Astrocyte of the cerebellum (primary cell): ENCODE measurements at regions not wholly inside any gene's neighbourhood (a gene's known extent, or its start where the extent isn't known, plus 50 kb on each side); places are given as distances from the start of the nearest gene placed in this dataset.

Experiments used
- DNase-seq: peaks from one replicate; pipeline ENCODE4 v3.0.0-alpha.2; 2011; ENCODE audit warnings: low read depth
- H3K4me3 ChIP-seq: 2 replicates; pipeline ENCODE4 v1.5.1; 2011; ENCODE audit warnings: mild to moderate bottlenecking, low read depth, low read length, moderate library complexity
- in situ Hi-C: cut with HindIII; loops from 2 replicates; pipeline ENCODE4 v1.10.0; 2017; ENCODE audit warnings: low sequenced_read_pairs
- TF ChIP-seq, protein P1 (sequence below): IDR thresholded peaks from 2 replicates; pipeline ENCODE4 v1.5.1; 2012; ENCODE audit warnings: low read length, low read depth, moderate library complexity, mild to moderate bottlenecking; ENCODE audit errors: missing control alignments

DNA sequence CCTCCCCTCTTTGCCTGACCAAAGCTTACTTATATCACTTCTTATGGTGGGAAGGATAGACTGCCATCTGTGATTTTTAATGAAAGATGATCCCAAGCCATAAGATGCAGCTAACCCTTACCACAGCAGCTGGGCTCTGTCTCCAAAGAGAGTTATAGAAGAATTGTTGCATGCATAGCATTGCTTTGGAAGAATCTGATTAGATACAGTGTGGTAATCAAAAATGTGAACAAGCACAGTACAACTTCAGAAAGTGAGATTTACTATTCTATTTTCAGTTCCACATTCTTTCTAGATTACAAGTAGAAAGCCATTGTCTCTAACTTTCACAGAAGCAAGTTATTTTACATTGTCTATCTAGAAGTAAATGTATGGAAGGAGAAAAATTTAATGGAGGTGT is 129.0 kb upstream of the ACVR2A start:
- H3K4me3 ChIP-seq: no peak overlapping the region
- TF ChIP-seq, protein P1, sequence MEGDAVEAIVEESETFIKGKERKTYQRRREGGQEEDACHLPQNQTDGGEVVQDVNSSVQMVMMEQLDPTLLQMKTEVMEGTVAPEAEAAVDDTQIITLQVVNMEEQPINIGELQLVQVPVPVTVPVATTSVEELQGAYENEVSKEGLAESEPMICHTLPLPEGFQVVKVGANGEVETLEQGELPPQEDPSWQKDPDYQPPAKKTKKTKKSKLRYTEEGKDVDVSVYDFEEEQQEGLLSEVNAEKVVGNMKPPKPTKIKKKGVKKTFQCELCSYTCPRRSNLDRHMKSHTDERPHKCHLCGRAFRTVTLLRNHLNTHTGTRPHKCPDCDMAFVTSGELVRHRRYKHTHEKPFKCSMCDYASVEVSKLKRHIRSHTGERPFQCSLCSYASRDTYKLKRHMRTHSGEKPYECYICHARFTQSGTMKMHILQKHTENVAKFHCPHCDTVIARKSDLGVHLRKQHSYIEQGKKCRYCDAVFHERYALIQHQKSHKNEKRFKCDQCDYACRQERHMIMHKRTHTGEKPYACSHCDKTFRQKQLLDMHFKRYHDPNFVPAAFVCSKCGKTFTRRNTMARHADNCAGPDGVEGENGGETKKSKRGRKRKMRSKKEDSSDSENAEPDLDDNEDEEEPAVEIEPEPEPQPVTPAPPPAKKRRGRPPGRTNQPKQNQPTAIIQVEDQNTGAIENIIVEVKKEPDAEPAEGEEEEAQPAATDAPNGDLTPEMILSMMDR: no peak
- no peak for DNase-seq
- in situ Hi-C loops: no loop called here

DNA sequence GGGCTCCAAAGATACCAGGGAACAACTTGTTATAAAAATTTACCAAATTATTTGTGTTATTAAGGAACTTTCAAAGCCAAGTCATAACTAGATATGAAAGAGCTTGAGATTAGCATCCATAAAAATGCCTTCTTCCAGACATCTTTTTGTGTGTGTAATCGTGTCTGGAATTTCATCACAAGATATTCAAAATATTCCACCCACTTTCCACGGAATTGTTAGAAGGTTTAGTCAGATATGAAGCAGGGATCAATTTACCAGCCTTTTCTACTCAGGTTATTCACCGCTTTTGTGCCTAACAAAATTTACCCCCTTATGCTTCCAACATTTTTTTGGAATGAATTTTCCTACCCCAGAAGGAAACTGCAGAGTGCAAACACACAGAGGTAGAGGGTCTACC is 130.2 kb upstream of the ACVR2A start:
- no peak for DNase-seq
- in situ Hi-C loops: no loop called here

DNA sequence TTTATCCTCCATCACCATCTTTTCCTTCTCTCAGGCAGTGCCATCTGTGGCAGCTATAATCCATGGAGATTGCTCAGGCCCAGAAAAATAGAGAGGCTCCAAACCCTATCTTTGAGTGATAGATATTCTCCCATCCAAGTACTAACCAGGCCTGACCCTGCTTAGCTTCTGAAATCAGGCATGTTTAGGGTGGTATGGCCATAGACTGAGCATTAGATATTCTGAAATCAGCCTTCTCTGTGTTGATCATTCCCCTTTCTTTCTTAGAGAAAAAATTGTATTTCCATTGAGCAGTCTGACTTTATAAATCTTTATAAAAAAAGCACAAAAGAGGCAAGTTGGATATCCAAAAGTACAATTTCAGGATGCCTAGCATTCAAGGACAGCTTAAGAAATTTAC is 131.5 kb upstream of the ACVR2A start:
- no peak overlapping the region for H3K4me3 ChIP-seq
- TF ChIP-seq, protein P1: no peak
- in situ Hi-C loops: no loop called here
- no peak for DNase-seq

More for the DNA sequence above, 130.2 kb upstream of the ACVR2A start:
- TF ChIP-seq, protein P1: no peak
- H3K4me3 ChIP-seq: no peak overlapping the region

DNA sequence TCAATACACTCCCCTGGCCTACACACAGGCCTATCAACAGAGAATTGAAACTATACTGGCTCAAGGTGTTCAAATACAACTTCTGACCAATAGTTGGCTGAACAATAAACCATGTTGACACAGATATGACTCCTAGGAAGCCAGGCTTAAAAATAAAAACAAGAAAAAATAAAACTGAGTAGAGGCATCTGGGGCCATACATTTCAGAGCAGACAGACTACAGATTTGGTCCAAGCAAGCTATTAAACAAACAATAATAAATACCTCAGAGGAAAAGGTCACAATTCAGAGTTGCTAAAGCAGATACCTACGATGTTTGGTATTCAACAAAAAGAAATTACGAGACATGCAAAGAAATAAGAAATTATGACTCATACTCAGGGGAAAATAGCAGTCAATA is 132.8 kb upstream of the ACVR2A start:
- TF ChIP-seq, protein P1: no peak
- H3K4me3 ChIP-seq: no peak overlapping the region
- in situ Hi-C loops: no loop called here
- DNase-seq: no peak

DNA sequence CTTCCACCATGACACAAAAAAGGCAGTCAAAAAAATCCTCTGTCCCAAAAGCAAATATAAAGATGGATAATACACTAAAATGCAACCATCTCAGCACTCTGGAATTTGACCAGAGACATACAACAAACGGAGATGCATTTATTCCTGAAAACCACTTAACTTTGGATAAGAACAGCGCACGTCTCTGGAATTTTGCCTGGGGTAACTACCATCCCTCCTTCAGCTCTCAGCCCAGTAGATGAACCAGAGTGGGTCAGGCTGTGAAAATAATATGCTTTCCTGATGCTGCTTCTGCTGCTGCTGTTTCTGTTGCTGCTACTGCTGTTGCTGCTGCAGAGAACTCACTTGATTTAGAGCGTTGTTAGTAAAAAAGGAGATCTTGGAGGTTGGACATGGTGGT is 133.8 kb upstream of the ACVR2A start:
- TF ChIP-seq, protein P1: no peak
- in situ Hi-C loops: no loop called here
- no peak overlapping the region for H3K4me3 ChIP-seq
- DNase-seq: no peak

DNA sequence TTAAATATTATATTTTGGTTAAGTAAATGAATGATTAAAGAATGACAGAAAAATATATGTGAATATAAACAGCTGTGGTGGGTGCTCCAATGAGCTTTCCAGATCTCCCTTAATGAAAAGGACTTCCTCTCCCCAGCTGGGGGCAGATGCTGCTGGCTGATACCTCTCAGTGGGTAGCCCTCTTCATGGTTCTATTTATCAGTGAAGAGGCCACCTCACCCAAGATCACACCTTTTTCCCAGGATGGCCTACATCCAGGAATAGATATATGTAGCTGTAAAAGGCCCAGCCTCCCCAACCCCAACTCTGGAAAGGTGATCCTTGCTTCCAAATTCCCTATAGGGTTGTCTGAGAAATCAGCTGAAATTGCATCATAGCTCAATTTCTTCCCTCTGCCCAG is 135.2 kb upstream of the ACVR2A start:
- no peak for DNase-seq
- no peak overlapping the region for H3K4me3 ChIP-seq
- TF ChIP-seq, protein P1: no peak
- in situ Hi-C loops: loop anchor here (5.0 kb wide), 1 partner anchor 47 kb away; no protein-coding TSS in a partner anchor

DNA sequence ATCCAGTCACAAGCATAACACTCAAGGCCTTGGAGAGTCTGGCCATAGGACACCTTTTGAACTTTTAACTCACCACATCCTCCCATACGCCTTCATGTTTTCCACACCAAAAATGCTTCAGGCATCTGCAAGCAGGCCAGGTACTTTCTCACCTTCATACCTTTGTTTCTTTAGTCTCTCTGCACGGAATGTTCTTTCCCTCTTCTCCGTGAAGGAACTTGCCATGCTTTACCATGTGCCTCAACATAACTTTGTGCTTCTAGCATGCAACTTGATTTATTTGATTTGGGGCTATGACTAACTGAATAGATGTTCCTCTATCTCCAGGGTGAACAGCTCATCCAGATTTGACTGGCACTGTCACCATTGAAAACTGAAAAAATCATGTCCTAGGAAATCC is 141.7 kb upstream of the ACVR2A start:
- in situ Hi-C loops: no loop called here
- DNase-seq: no peak
- H3K4me3 ChIP-seq: no peak overlapping the region
- TF ChIP-seq, protein P1: no peak
